Chondrocyte (in vitro differentiated cells): ENCODE measurements at regions not wholly inside any gene's neighbourhood (a gene's known extent, or its start where the extent isn't known, plus 50 kb on each side); places are given as distances from the start of the nearest gene placed in this dataset.

Experiments
- DNase-seq: peaks from one replicate; pipeline ENCODE4 v3.0.0; 2021; ENCODE audit warnings: mixed read lengths, low spot score
- H3K27ac Mint-ChIP-seq: one replicate; pipeline ENCODE4 v1.8.0; 2021; ENCODE audit warnings: mild to moderate bottlenecking, moderate library complexity, mixed read lengths; ENCODE audit not compliant: unreplicated experiment
- H3K27me3 Mint-ChIP-seq: 2 replicates; pipeline ENCODE4 v1.8.0; 2021; ENCODE audit warnings: low read depth, mixed read lengths
- H3K36me3 Mint-ChIP-seq: 2 replicates; pipeline ENCODE4 v1.8.0; 2021; ENCODE audit warnings: low read depth, mixed read lengths
- H3K4me1 Mint-ChIP-seq: 2 replicates; pipeline ENCODE4 v1.8.0; 2021; ENCODE audit warnings: low read depth, mild to moderate bottlenecking, mixed read lengths
- H3K4me3 Mint-ChIP-seq: one replicate; pipeline ENCODE4 v1.8.0; 2021; ENCODE audit warnings: mild to moderate bottlenecking, moderate library complexity, mixed read lengths; ENCODE audit not compliant: unreplicated experiment
- H3K9me3 Mint-ChIP-seq: 2 replicates; pipeline ENCODE4 v1.8.0; 2021; ENCODE audit warnings: low read depth, mixed read lengths
- CTCF ChIP-seq: fragments of 200-600 bp; sonication (generic); IDR thresholded peaks from 2 replicates; pipeline ENCODE4 v1.5.0; 2021; ENCODE audit warnings: antibody characterized with exemption, mild to moderate bottlenecking, moderate library complexity

DNA sequence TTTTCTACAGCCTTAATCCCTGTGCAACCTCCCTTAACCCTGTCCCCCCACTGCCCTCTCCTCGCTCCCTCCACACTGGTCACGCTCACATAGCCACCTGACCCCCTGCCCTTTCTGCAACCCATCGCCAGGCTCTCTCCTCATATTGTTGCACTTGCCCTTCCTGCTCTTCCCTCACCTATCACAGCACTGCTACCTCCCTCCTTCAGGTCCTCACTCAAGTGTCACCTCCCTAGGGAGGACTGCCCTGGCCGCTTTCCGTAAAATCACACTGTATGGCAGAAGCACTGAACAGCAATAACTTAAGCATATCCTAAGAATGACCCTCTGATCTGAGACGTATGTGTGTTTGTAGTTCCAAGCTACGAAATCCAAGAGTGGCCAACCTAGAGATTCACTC, 406.0 kb downstream of the SIPA1L2 start:
- peaks cover 12% of the 10 kb centered on the region for H3K4me1 Mint-ChIP-seq
- no peak for TF ChIP-seq CTCF
- no peak overlapping the region for H3K27ac Mint-ChIP-seq
- H3K36me3 Mint-ChIP-seq: no peaks in the 10 kb centered on the region
- H3K27me3 Mint-ChIP-seq: no peaks in the 10 kb centered on the region
- DNase-seq: no peak
- H3K9me3 Mint-ChIP-seq: no peaks in the 10 kb centered on the region
- no peak overlapping the region for H3K4me3 Mint-ChIP-seq

GRCh38 chr1:232223183-232223708, 406.7 kb downstream of the SIPA1L2 start:
- H3K27me3 Mint-ChIP-seq: no peaks in the 10 kb centered on the region
- no peaks in the 10 kb centered on the region for H3K9me3 Mint-ChIP-seq
- no peak overlapping the region for H3K27ac Mint-ChIP-seq
- no peak for DNase-seq
- H3K36me3 Mint-ChIP-seq: no peaks in the 10 kb centered on the region
- no peak overlapping the region for H3K4me3 Mint-ChIP-seq
- peaks cover 13% of the 10 kb centered on the region for H3K4me1 Mint-ChIP-seq
- TF ChIP-seq CTCF: no peak

GRCh38 chr1:232222614-232223013, 407.3 kb downstream of the SIPA1L2 start:
- no peaks in the 10 kb centered on the region for H3K9me3 Mint-ChIP-seq
- H3K4me1 Mint-ChIP-seq: peaks cover 13% of the 10 kb centered on the region
- no peaks in the 10 kb centered on the region for H3K36me3 Mint-ChIP-seq
- H3K4me3 Mint-ChIP-seq: no peak overlapping the region
- no peak overlapping the region for H3K27ac Mint-ChIP-seq
- TF ChIP-seq CTCF: no peak
- H3K27me3 Mint-ChIP-seq: no peaks in the 10 kb centered on the region
- no peak for DNase-seq

GRCh38 chr1:232221802-232222499, 408.0 kb downstream of the SIPA1L2 start:
- Mint-ChIP-seq H3K4me3 (no peak overlapping the region), H3K9me3 (no peaks in the 10 kb centered on the region), H3K27ac (no peak overlapping the region), H3K36me3 (no peaks in the 10 kb centered on the region), H3K4me1 (peaks cover 13% of the 10 kb centered on the region), H3K27me3 (no peaks in the 10 kb centered on the region)
- no peak for TF ChIP-seq CTCF
- no peak for DNase-seq

- Mint-ChIP-seq H3K9me3 (no peaks in the 10 kb centered on the region), H3K27me3 (no peaks in the 10 kb centered on the region), H3K4me1 (peaks cover 3% of the 10 kb centered on the region), H3K4me3 (no peak overlapping the region), H3K27ac (no peak overlapping the region), H3K36me3 (no peaks in the 10 kb centered on the region)
- TF ChIP-seq CTCF: no peak
- peak; percentile 78 for DNase-seq
Observed at GRCh38 chr1:232218955-232219865, 410.7 kb downstream of the SIPA1L2 start.
